T-cell (primary cell): ENCODE measurements at regions not wholly inside any gene's neighbourhood (a gene's known extent, or its start where the extent isn't known, plus 50 kb on each side); places are given as distances from the start of the nearest gene placed in this dataset.

Experiments
- ATAC-seq, 4 experiments: fragments of 200-7000 bp in 3 of 4; fragments of 150-1000 bp in 1 of 4; cut with Tn5 transposase; replicated peaks in 1 of 4; 1 replicate in 3 of 4; 2 replicates in 1 of 4; pipeline ENCODE4 v1.10.0; 2021; ENCODE audit warnings: moderate library complexity in 3 of 4, mild to moderate bottlenecking in 2 of 4, moderate number of reproducible peaks in 1 of 4
- CTCF ChIA-PET, 2 donors: fragments of 300-600 bp; sonication (Branson Sonifier 250); formaldehyde crosslinking; loops; one replicate each; lab custom pipeline; 2022; ENCODE audit warnings: antibody characterized with exemption in 2 of 2; lab: Charles Lee
- POLR2A ChIA-PET, 2 donors: fragments of 300-600 bp; sonication (Branson Sonifier 250); formaldehyde crosslinking; loops; one replicate each; lab custom pipeline; 2022; ENCODE audit warnings: antibody characterized with exemption in 2 of 2; lab: Charles Lee
- DNase-seq, 35 experiments: peaks; one replicate each; pipeline versions ENCODE4 v3.0.0 to v3.0.0-alpha.2; 2013 to 2023
- H3K27ac ChIP-seq: one replicate; pipeline ENCODE4 v1.5.1; 2013; ENCODE audit warnings: low read length
- H3K27me3 ChIP-seq, 2 experiments: replicated peaks in 1 of 2; 1 replicate in 1 of 2; 2 replicates in 1 of 2; pipeline versions ENCODE4 v1.6.1 to v1.7.0; 2013; ENCODE audit warnings: low read length in 1 of 2, mixed read lengths in 1 of 2; ENCODE audit not compliant: control insufficient read depth in 2 of 2, insufficient read depth in 2 of 2; ENCODE audit errors: extremely low read depth in 1 of 2
- H3K36me3 ChIP-seq, 2 donors: 1 replicate in 1 of 2; 2 replicates in 1 of 2; pipeline versions ENCODE4 v1.6.1 to v1.7.0; 2013; ENCODE audit warnings: low read length in 1 of 2; ENCODE audit not compliant: control insufficient read depth in 2 of 2, insufficient read depth in 1 of 2; ENCODE audit errors: extremely low read depth in 1 of 2
- H3K4me1 ChIP-seq, 2 experiments: 1 replicate in 1 of 2; 2 replicates in 1 of 2; pipeline versions ENCODE4 v1.6.1 to v1.7.0; 2013; ENCODE audit warnings: low read length in 2 of 2, mixed read lengths in 1 of 2; ENCODE audit not compliant: insufficient read depth in 2 of 2, control insufficient read depth in 1 of 2; ENCODE audit errors: extremely low read depth in 1 of 2
- H3K4me3 ChIP-seq, 2 donors: 1 replicate in 1 of 2; 2 replicates in 1 of 2; pipeline versions ENCODE4 v1.5.1 to v1.7.0; 2013; ENCODE audit warnings: mild to moderate bottlenecking in 2 of 2, low read length in 1 of 2, moderate library complexity in 1 of 2; ENCODE audit not compliant: control insufficient read depth in 1 of 2; ENCODE audit errors: extremely low read depth in 1 of 2
- H3K9me3 ChIP-seq: 2 replicates; pipeline ENCODE4 v1.7.0; 2013
- H3K27ac Mint-ChIP-seq, 2 donors: one replicate each; pipeline ENCODE4 v1.8.0; 2020 to 2021; ENCODE audit warnings: mild to moderate bottlenecking in 2 of 2, mixed read lengths in 2 of 2
- H3K27me3 Mint-ChIP-seq, 2 donors: one replicate each; pipeline ENCODE4 v1.8.0; 2021 to 2022; ENCODE audit warnings: mixed read lengths in 2 of 2
- H3K36me3 Mint-ChIP-seq: one replicate; pipeline ENCODE4 v1.8.0; 2021; ENCODE audit warnings: mixed read lengths
- H3K4me1 Mint-ChIP-seq, 3 donors: one replicate each; pipeline ENCODE4 v1.8.0; 2020 to 2022; ENCODE audit warnings: mixed read lengths in 3 of 3, mild to moderate bottlenecking in 1 of 3
- H3K4me3 Mint-ChIP-seq, 3 donors: one replicate each; pipeline ENCODE4 v1.8.0; 2020 to 2022; ENCODE audit warnings: mild to moderate bottlenecking in 3 of 3, mixed read lengths in 3 of 3, moderate library complexity in 3 of 3
- H3K9me3 Mint-ChIP-seq, 3 donors: one replicate each; pipeline ENCODE4 v1.8.0; 2020 to 2022; ENCODE audit warnings: mixed read lengths in 3 of 3
- WGBS: methylation state at CpG from one replicate; pipeline ENCODE4 v1.1.5; 2013; ENCODE audit warnings: missing lambda C conversion rate; ENCODE audit not compliant: insufficient coverage; 5-methylcytosine and 5-hydroxymethylcytosine counted together

- Mint-ChIP-seq H3K4me1 (peaks cover 0 to 6% (median 4%) of the 10 kb centered on the region in 3 donors), H3K4me3 (no peak overlapping the region), H3K36me3 (peaks cover 3% of the 10 kb centered on the region), H3K9me3 (peaks cover 0 to 6% (median 0%) of the 10 kb centered on the region in 3 donors), H3K27ac (no peak overlapping the region), H3K27me3 (no peaks in the 10 kb centered on the region)
- H3K27me3 ChIP-seq = peaks cover 0 to 4% of the 10 kb centered on the region in 2 experiments
- ATAC-seq = no peak
- ChIA-PET POLR2A (no interaction called here), CTCF (no interaction called here)
- 100% methylated on average over 2 of the region's 3 CpGs for WGBS
- H3K9me3 ChIP-seq = no peaks in the 10 kb centered on the region
- no peak overlapping the region for H3K27ac ChIP-seq
- DNase-seq = no peak
- no peak overlapping the region for H3K4me3 ChIP-seq
- H3K36me3 ChIP-seq = no peaks in the 10 kb centered on the region
- no peaks in the 10 kb centered on the region for H3K4me1 ChIP-seq
Observed at GRCh38 chr2:12399240-12399639, 317.5 kb upstream of the TRIB2 start.

GRCh38 chr2:12400543-12400942 is 316.2 kb upstream of the TRIB2 start:
- Mint-ChIP-seq H3K36me3 (peaks cover 3% of the 10 kb centered on the region), H3K9me3 (peaks cover 0 to 6% (median 0%) of the 10 kb centered on the region in 3 donors), H3K27me3 (no peaks in the 10 kb centered on the region), H3K4me3 (no peak overlapping the region), H3K27ac (no peak overlapping the region), H3K4me1 (peaks cover 0 to 4% (median 0%) of the 10 kb centered on the region in 3 donors)
- no peak overlapping the region for H3K4me3 ChIP-seq
- H3K4me1 ChIP-seq = no peaks in the 10 kb centered on the region
- ATAC-seq (no peak), DNase-seq (no peak)
- POLR2A ChIA-PET = no interaction called here
- no CpG with 5 or more reads among the region's 3 CpGs for WGBS
- H3K27ac ChIP-seq = no peak overlapping the region
- H3K36me3 ChIP-seq = no peaks in the 10 kb centered on the region
- H3K27me3 ChIP-seq = peaks cover 0 to 4% of the 10 kb centered on the region in 2 experiments
- H3K9me3 ChIP-seq = no peaks in the 10 kb centered on the region
- CTCF ChIA-PET = interaction anchor here in 1 of 2 donors (0.6 kb wide), 1 partner anchor 621 kb away, joined by 3 read pairs; no protein-coding TSS in a partner anchor

DNA sequence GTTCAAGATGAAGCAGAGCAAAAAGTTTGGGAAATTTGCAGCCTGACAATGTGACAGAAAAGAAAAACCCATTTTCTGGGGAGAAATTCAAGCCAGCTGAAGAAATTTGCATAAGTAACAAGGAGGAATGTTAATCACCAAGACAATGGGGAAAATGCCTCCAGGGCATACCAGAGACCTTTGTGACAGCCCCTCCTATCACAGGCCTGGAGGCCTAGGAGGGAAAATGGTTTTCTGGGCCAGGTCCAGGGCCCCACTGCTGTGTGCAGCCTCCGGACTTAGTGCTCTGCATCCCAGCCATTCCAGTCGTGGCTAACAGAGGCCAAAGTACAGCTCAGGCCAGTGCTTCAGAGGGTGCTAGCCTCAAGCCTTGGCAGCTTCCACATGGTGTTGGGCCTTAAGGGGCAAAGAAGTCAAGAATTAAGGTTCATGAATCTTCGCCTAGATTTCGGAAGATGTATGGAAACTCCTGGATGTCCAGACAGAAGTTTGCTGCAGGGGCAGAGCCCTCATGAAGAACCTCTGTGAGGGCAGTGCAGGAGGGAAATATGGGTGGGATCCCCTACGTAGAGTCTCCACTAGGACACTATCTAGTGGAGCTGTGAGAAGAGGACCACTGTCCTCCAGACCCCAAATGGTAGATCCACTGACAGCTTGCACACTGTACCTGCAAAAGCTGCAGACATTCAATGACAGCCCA is 314.1 kb upstream of the TRIB2 start:
- no peak overlapping the region for H3K4me3 ChIP-seq
- Mint-ChIP-seq H3K4me3 (no peak overlapping the region), H3K27me3 (no peaks in the 10 kb centered on the region), H3K9me3 (peaks cover 0 to 6% (median 0%) of the 10 kb centered on the region in 3 donors), H3K36me3 (peaks cover 3% of the 10 kb centered on the region), H3K4me1 (peaks cover 0 to 4% (median 0%) of the 10 kb centered on the region in 3 donors), H3K27ac (no peak overlapping the region)
- no peaks in the 10 kb centered on the region for H3K4me1 ChIP-seq
- WGBS = 95% methylated on average over 4 of the region's 5 CpGs
- ChIA-PET CTCF (no interaction called here), POLR2A (no interaction called here)
- no peaks in the 10 kb centered on the region for H3K9me3 ChIP-seq
- peaks cover 0 to 4% of the 10 kb centered on the region in 2 experiments for H3K27me3 ChIP-seq
- DNase-seq (no peak), ATAC-seq (no peak)
- no peaks in the 10 kb centered on the region for H3K36me3 ChIP-seq
- no peak overlapping the region for H3K27ac ChIP-seq

- peaks cover 0 to 4% (median 0%) of the 10 kb centered on the region in 3 donors for H3K4me1 Mint-ChIP-seq
- no peak overlapping the region for H3K4me3 ChIP-seq
- H3K27me3 ChIP-seq = peaks cover 0 to 4% of the 10 kb centered on the region in 2 experiments
- no peaks in the 10 kb centered on the region for H3K36me3 ChIP-seq
- H3K27ac Mint-ChIP-seq = no peak overlapping the region
- no peaks in the 10 kb centered on the region for H3K4me1 ChIP-seq
- H3K4me3 Mint-ChIP-seq = no peak overlapping the region
- ATAC-seq = no peak
- no peak overlapping the region for H3K27ac ChIP-seq
- ChIA-PET POLR2A (no interaction called here), CTCF (no interaction called here)
- peaks cover 3% of the 10 kb centered on the region for H3K36me3 Mint-ChIP-seq
- DNase-seq = no peak
- peaks cover 2% of the 10 kb centered on the region for H3K9me3 ChIP-seq
- no peaks in the 10 kb centered on the region for H3K27me3 Mint-ChIP-seq
- H3K9me3 Mint-ChIP-seq = peaks cover 0 to 6% (median 0%) of the 10 kb centered on the region in 3 donors
Observed at GRCh38 chr2:12404497-12404896, 312.2 kb upstream of the TRIB2 start.

GRCh38 chr2:12407160-12407559 is 309.6 kb upstream of the TRIB2 start:
- H3K4me1 ChIP-seq = peaks cover 0 to 2% of the 10 kb centered on the region in 2 experiments
- no peaks in the 10 kb centered on the region for H3K36me3 ChIP-seq
- no peaks in the 10 kb centered on the region for H3K27me3 Mint-ChIP-seq
- H3K9me3 Mint-ChIP-seq = peaks cover 2 to 6% (median 3%) of the 10 kb centered on the region in 3 donors
- peaks cover 2% of the 10 kb centered on the region for H3K9me3 ChIP-seq
- WGBS = 95% methylated on average over 4 of the region's 5 CpGs
- H3K27me3 ChIP-seq = peaks cover 0 to 4% of the 10 kb centered on the region in 2 experiments
- H3K4me3 Mint-ChIP-seq = no peak overlapping the region
- POLR2A ChIA-PET = no interaction called here
- H3K27ac Mint-ChIP-seq = no peak overlapping the region
- no peak overlapping the region for H3K27ac ChIP-seq
- H3K4me3 ChIP-seq = no peak overlapping the region
- peaks cover 3% of the 10 kb centered on the region for H3K36me3 Mint-ChIP-seq
- DNase-seq (no peak), ATAC-seq (no peak)
- CTCF ChIA-PET = no interaction called here
- H3K4me1 Mint-ChIP-seq = peaks cover 0 to 9% (median 4%) of the 10 kb centered on the region in 3 donors

GRCh38 chr2:12412898-12413305 is 303.8 kb upstream of the TRIB2 start:
- no peaks in the 10 kb centered on the region for H3K27me3 ChIP-seq
- no peaks in the 10 kb centered on the region for H3K36me3 ChIP-seq
- H3K4me1 ChIP-seq = peaks cover 17 to 20% of the 10 kb centered on the region in 2 experiments
- Mint-ChIP-seq H3K4me1 (peaks cover 30 to 40% (median 34%) of the 10 kb centered on the region in 3 donors), H3K27me3 (no peaks in the 10 kb centered on the region), H3K4me3 (no peak overlapping the region), H3K27ac (peak overlapping the region; percentile 74 to 83), H3K36me3 (no peaks in the 10 kb centered on the region), H3K9me3 (peaks cover 0 to 3% (median 2%) of the 10 kb centered on the region in 3 donors)
- H3K27ac ChIP-seq = no peak overlapping the region
- POLR2A ChIA-PET = no interaction called here
- peak; percentile 43 to 89 (median 62) for ATAC-seq
- H3K9me3 ChIP-seq = peaks cover 2% of the 10 kb centered on the region
- DNase-seq = peak in 21 of 35 experiments; percentile 1 to 50 (median 10)
- H3K4me3 ChIP-seq = no peak overlapping the region
- CTCF ChIA-PET = interaction anchor here in 1 of 2 donors (0.5 kb wide), 1 partner anchor 549 kb away, joined by 3 read pairs; no protein-coding TSS in a partner anchor
- 24% methylated on average over 3 of the region's 3 CpGs for WGBS
